Osteoblast (primary cell): ENCODE measurements at regions not wholly inside any gene's neighbourhood (a gene's known extent, or its start where the extent isn't known, plus 50 kb on each side); places are given as distances from the start of the nearest gene placed in this dataset.

Experiments
- DNase-seq: peaks from one replicate; pipeline ENCODE4 v3.0.0; 2011; ENCODE audit warnings: low spot score, mixed read lengths; ENCODE audit not compliant: insufficient read length; ENCODE audit errors: missing footprints
- H2AFZ ChIP-seq: 2 replicates; pipeline ENCODE4 v1.6.0; 2011; ENCODE audit warnings: mild to moderate bottlenecking, low read length
- H3K27ac ChIP-seq: 2 replicates; pipeline ENCODE4 v1.5.1; 2011; ENCODE audit warnings: mild to moderate bottlenecking, low read depth, low read length, moderate library complexity
- H3K27me3 ChIP-seq: 2 replicates; pipeline ENCODE4 v1.6.0; 2012; ENCODE audit warnings: mild to moderate bottlenecking, control low read depth, inconsistent platforms, low read length, moderate library complexity; ENCODE audit not compliant: insufficient read depth
- H3K36me3 ChIP-seq: 2 replicates; pipeline ENCODE4 v1.5.1; 2011; ENCODE audit warnings: mild to moderate bottlenecking, low read length, control low read depth, moderate library complexity; ENCODE audit not compliant: insufficient read depth
- H3K4me1 ChIP-seq: 2 replicates; pipeline ENCODE4 v1.5.1; 2011; ENCODE audit warnings: mild to moderate bottlenecking, low read length, control low read depth, moderate library complexity; ENCODE audit not compliant: insufficient read depth
- H3K4me2 ChIP-seq: 2 replicates; pipeline ENCODE4 v1.6.0; 2011; ENCODE audit warnings: mild to moderate bottlenecking, low read length; ENCODE audit not compliant: insufficient read depth
- H3K4me3 ChIP-seq: fragments of 200-600 bp; sonication (generic); 3 replicates; pipeline ENCODE4 v1.5.1; 2012; ENCODE audit warnings: mild to moderate bottlenecking, low read length, inconsistent platforms; ENCODE audit not compliant: insufficient read depth
- H3K79me2 ChIP-seq: 2 replicates; pipeline ENCODE4 v1.6.0; 2012; ENCODE audit warnings: mild to moderate bottlenecking, low read length, control low read depth, inconsistent platforms; ENCODE audit not compliant: insufficient read depth
- H3K9me3 ChIP-seq: 2 replicates; pipeline ENCODE4 v1.5.1; 2011; ENCODE audit warnings: low read depth, low read length, control low read depth
- H4K20me1 ChIP-seq: 2 replicates; pipeline ENCODE4 v1.6.0; 2012; ENCODE audit warnings: mild to moderate bottlenecking, low read length, control low read depth; ENCODE audit not compliant: insufficient read depth
- CTCF ChIP-seq: IDR thresholded peaks from 2 replicates; pipeline ENCODE4 v1.5.1; 2011; ENCODE audit warnings: mild to moderate bottlenecking, low read depth, low read length, moderate library complexity; ENCODE audit errors: extremely low read depth

DNA sequence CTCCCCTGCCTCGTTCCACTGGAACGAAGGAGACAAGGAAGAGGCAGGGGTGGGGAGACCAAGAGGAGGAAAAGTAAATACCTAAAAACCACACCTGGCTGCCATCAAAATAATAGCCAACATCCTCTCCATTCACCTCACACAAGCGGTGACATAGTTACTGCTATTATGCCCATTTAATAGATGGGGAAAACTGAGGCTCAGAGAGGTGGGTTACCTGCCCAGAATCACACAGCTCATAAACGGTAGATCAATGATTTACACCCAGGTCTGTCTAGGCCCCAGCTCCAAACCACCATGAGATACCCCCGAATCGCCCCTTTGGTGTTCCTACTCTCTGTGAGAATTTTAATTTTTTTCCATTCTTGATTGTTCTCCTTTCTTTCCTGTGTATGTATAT lies 253.8 kb downstream of the BMP7 start:
- no peaks in the 10 kb centered on the region for H3K4me1 ChIP-seq
- no peak for DNase-seq
- no peaks in the 10 kb centered on the region for H3K9me3 ChIP-seq
- no peak overlapping the region for H2AFZ ChIP-seq
- no peaks in the 10 kb centered on the region for H3K27me3 ChIP-seq
- H3K4me3 ChIP-seq, result no peak overlapping the region
- no peaks in the 10 kb centered on the region for H4K20me1 ChIP-seq
- H3K79me2 ChIP-seq, result no peaks in the 10 kb centered on the region
- H3K36me3 ChIP-seq, result no peaks in the 10 kb centered on the region
- H3K27ac ChIP-seq, result no peak overlapping the region
- H3K4me2 ChIP-seq, result no peak overlapping the region
- TF ChIP-seq CTCF, result no peak

DNA sequence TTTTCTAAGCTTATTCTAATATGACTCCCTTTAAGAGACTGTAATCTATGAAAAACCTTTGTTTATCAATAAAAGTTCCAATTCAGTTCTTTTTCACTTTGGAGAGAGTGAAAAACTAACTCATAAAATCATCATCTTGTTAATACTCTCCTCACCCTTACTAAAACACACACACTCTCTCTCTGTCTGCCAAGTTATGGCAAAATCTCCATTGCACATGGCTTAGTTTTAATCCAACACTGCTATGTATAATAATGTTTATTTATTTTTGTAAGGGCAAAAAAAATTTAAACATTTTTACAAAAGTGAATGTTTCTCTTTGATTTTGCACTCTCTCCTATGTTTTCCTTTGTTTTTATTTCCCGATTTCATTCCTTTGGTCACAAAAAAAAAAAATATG lies 253.2 kb downstream of the BMP7 start:
- H3K4me2 ChIP-seq, result no peak overlapping the region
- H3K27me3 ChIP-seq, result no peaks in the 10 kb centered on the region
- no peaks in the 10 kb centered on the region for H4K20me1 ChIP-seq
- H3K4me3 ChIP-seq, result no peak overlapping the region
- no peaks in the 10 kb centered on the region for H3K4me1 ChIP-seq
- no peak for DNase-seq
- H2AFZ ChIP-seq, result no peak overlapping the region
- H3K27ac ChIP-seq, result no peak overlapping the region
- no peaks in the 10 kb centered on the region for H3K79me2 ChIP-seq
- no peaks in the 10 kb centered on the region for H3K9me3 ChIP-seq
- TF ChIP-seq CTCF, result no peak
- H3K36me3 ChIP-seq, result no peaks in the 10 kb centered on the region

DNA sequence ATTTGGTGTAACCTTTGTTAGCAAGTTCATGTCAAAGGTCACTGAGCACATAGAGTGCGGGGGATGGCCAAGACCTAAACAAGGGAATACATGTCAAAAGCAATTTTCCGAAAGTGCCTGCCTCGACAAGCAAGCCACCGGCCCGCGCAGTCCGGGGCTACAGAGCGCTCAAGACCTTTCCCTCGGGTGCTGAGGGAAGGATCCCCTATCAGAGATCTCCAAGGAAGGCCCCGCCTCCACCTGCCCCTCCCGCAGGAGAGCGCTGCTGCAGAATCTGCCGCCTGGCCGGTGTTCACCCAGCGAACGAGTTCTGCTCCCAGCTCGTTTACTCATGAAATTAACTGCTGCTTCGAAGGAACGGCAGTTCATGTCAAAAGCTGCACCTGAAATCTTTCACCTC lies 252.7 kb downstream of the BMP7 start:
- H4K20me1 ChIP-seq, result no peaks in the 10 kb centered on the region
- H3K9me3 ChIP-seq, result no peaks in the 10 kb centered on the region
- H3K27ac ChIP-seq, result no peak overlapping the region
- no peaks in the 10 kb centered on the region for H3K79me2 ChIP-seq
- H3K36me3 ChIP-seq, result no peaks in the 10 kb centered on the region
- H3K4me1 ChIP-seq, result no peaks in the 10 kb centered on the region
- no peak for TF ChIP-seq CTCF
- H2AFZ ChIP-seq, result no peak overlapping the region
- no peak overlapping the region for H3K4me3 ChIP-seq
- no peak for DNase-seq
- H3K27me3 ChIP-seq, result no peaks in the 10 kb centered on the region
- H3K4me2 ChIP-seq, result no peak overlapping the region

DNA sequence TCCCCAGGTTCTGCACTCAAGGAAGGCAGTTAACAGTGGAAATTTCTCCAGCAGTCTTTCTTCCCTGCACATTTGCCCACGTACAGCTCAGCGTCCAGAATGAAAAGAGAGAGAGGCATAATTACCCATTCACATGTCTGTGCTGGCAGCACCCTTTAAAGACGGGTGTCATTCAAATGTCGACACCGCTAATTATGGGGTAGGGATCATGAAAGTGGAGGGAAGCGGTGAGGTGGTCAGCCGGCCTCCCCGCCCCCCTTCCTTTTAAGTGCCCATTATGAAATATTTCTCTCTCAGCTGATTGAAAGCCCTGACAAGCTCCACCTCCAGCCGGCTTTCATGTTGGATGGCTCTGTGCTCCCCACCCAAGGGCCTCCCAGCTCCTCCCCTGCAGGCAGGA lies 246.1 kb downstream of the BMP7 start:
- no peak for TF ChIP-seq CTCF
- Histone ChIP-seq H3K9me3 (no peaks in the 10 kb centered on the region), H3K79me2 (no peaks in the 10 kb centered on the region), H3K27ac (no peak overlapping the region), H3K27me3 (peaks cover 3% of the 10 kb centered on the region), H3K4me3 (no peak overlapping the region), H2AFZ (no peak overlapping the region), H3K36me3 (no peaks in the 10 kb centered on the region), H3K4me2 (no peak overlapping the region), H4K20me1 (no peaks in the 10 kb centered on the region), H3K4me1 (no peaks in the 10 kb centered on the region)
- no peak for DNase-seq
